SU-DHL-6 (cell line): ENCODE measurements at regions not wholly inside any gene's neighbourhood (a gene's known extent, or its start where the extent isn't known, plus 50 kb on each side); places are given as distances from the start of the nearest gene placed in this dataset.

Experiments used
- EZH2phosphoT487 ChIP-seq: fragments of 200-600 bp; sonication (generic), shearing (Covaris generic); conservative IDR thresholded peaks from 2 replicates; pipeline ENCODE4 v1.6.1; 2018; ENCODE audit warnings: mild to moderate bottlenecking, antibody characterized with exemption, low read length, moderate library complexity, mixed read lengths
- TF ChIP-seq, protein P1 (sequence below): fragments of 200-600 bp; sonication (generic); IDR thresholded peaks from one replicate; pipeline ENCODE4 v1.5.1; 2017; ENCODE audit warnings: antibody characterized with exemption, mild to moderate bottlenecking, low read length, moderate library complexity; ENCODE audit not compliant: insufficient read depth, poor library complexity, severe bottlenecking

DNA sequence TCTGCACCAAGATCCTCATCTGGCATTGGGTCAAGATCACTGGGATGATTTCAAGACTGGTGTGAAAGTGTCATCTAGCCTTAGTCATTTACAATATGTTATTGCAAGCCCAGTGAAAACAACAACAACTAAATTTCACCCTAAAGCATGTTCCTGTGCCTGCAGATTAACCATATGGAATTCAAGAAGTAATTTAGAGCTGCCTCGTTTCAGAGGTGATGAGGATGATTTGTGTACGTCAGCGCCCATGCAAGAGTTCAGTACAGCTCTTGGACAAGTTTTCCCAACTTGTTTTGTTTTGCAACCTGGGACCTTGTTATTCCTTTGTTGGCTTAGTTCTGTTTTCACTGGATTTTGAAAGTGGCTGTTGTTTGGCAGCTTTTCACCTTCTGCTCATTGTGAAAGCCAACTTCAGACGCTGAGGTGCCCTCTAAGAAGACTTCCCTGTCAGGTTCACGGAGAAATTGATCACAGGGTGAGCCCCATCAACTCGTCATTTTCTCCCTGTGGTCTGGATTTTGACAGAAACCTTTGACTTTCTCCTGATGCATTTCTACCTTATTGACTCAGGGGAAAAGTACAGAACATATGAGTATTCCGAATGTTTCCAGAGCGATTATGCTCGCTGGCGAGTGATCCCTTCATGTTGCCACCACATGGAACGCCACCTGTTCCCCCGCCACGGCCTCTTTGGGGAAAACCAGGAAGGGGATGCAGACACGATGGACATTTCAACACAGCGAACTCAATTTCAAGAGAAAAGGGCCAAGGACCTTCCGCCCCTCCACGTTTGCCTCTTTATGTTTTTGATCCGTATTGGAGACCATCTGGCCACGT, 85.6 kb downstream of the FOXL1 start:
- TF ChIP-seq, protein P1, sequence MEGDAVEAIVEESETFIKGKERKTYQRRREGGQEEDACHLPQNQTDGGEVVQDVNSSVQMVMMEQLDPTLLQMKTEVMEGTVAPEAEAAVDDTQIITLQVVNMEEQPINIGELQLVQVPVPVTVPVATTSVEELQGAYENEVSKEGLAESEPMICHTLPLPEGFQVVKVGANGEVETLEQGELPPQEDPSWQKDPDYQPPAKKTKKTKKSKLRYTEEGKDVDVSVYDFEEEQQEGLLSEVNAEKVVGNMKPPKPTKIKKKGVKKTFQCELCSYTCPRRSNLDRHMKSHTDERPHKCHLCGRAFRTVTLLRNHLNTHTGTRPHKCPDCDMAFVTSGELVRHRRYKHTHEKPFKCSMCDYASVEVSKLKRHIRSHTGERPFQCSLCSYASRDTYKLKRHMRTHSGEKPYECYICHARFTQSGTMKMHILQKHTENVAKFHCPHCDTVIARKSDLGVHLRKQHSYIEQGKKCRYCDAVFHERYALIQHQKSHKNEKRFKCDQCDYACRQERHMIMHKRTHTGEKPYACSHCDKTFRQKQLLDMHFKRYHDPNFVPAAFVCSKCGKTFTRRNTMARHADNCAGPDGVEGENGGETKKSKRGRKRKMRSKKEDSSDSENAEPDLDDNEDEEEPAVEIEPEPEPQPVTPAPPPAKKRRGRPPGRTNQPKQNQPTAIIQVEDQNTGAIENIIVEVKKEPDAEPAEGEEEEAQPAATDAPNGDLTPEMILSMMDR: no peak
- TF ChIP-seq EZH2phosphoT487: no peak
